ENCODE measurements at regions not wholly inside any gene's neighbourhood (a gene's known extent, or its start where the extent isn't known, plus 50 kb on each side); places are given as distances from the start of the nearest gene placed in this dataset.

DNA sequence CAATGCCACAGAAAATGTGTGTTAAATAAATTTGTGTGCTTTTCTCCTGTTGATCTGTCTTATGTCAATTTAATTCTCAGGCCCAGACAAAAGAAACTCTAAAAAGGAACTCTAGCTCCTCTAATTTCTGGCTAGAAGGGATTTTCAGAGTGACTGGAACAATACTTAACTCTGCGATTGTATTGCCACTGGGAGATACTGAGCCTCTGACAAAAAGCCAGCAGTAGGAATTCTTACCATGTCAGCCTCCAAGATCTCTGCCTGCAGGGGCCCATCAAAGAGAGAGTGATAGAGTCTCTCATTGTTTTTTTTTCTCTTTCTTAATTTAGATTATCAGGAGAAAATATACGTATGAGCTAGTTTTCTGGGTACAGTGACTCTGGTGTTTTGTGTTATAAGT lies 1165.7 kb downstream of the BRINP3 start:
- Mint-ChIP-seq H3K9me3 (no peaks in the 10 kb centered on the region), H3K36me3 (ENCODE audit: low read depth) (no peaks in the 10 kb centered on the region), H3K27ac (no peak overlapping the region), H3K27me3 (ENCODE audit: insufficient read depth, low read depth, poor library complexity) (peaks cover 1% of the 10 kb centered on the region), H3K4me3 (no peak overlapping the region), H3K4me1 (peaks cover 43% of the 10 kb centered on the region)
- peak overlapping the region; percentile 9; the same call in 1 of the 2 replicates for H2AFZ ChIP-seq
- no peaks in the 10 kb centered on the region for H3F3A ChIP-seq (replicated peaks; ENCODE audit: low read depth)
- DNase-seq (ENCODE audit: low spot score) (no peak), ATAC-seq (peak; percentile 56)
- no peaks in the 10 kb centered on the region for H3K9me2 ChIP-seq (ENCODE audit: insufficient read depth)
- no peak overlapping the region for H3K27ac ChIP-seq (ENCODE audit: low read depth)
- TF ChIP-seq, protein P1, sequence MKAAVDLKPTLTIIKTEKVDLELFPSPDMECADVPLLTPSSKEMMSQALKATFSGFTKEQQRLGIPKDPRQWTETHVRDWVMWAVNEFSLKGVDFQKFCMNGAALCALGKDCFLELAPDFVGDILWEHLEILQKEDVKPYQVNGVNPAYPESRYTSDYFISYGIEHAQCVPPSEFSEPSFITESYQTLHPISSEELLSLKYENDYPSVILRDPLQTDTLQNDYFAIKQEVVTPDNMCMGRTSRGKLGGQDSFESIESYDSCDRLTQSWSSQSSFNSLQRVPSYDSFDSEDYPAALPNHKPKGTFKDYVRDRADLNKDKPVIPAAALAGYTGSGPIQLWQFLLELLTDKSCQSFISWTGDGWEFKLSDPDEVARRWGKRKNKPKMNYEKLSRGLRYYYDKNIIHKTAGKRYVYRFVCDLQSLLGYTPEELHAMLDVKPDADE (IDR thresholded peaks at IDR 0.05) = no peak
- TF ChIP-seq CREB1 (CRISPR knock-in tag; IDR thresholded peaks at IDR 0.05; ENCODE audit: low read depth) (no peak), EZH2phosphoT487 (IDR thresholded peaks at IDR 0.05; ENCODE audit: unreplicated experiment) (no peak), STAT1 (IDR thresholded peaks at IDR 0.05; ENCODE audit: unreplicated experiment) (no peak)
- H3K4me2 ChIP-seq = no peak overlapping the region
- H3K27me3 ChIP-seq (ENCODE audit: insufficient read depth) = no peaks in the 10 kb centered on the region
- H3K4me1 ChIP-seq (ENCODE audit: insufficient read depth) = peaks cover 31% of the 10 kb centered on the region
- no peak overlapping the region for H3K4me3 ChIP-seq
- H3K79me2 ChIP-seq (replicated peaks; ENCODE audit: insufficient read depth) = no peaks in the 10 kb centered on the region
- no peaks in the 10 kb centered on the region for H3K36me3 ChIP-seq (ENCODE audit: insufficient read depth)
- H4K20me1 ChIP-seq (replicated peaks; ENCODE audit: insufficient read depth) = no peaks in the 10 kb centered on the region

DNA sequence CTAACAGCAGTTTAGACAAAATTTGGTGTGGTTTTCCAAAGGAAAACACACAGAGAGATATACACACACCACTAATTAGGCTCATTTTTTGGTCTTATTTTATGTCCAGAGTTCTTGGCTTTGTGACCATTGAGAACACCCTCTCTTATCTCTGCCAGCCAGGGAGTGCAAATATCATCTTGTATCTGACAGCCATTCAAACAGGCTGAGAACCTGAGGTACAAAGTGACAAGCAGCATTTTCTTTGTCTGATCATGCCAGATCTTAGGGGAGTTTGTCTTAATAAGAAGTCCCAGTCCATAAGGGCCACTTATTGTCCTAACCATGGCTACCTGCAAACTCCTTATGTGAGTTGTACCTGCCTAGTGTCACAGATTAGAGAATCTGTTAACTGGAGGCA lies 1165.2 kb downstream of the BRINP3 start:
- no peaks in the 10 kb centered on the region for H3F3A ChIP-seq (replicated peaks; ENCODE audit: low read depth)
- Mint-ChIP-seq H3K36me3 (ENCODE audit: low read depth) (no peaks in the 10 kb centered on the region), H3K27me3 (ENCODE audit: insufficient read depth, low read depth, poor library complexity) (peaks cover 1% of the 10 kb centered on the region), H3K27ac (no peak overlapping the region), H3K9me3 (no peaks in the 10 kb centered on the region), H3K4me1 (peaks cover 43% of the 10 kb centered on the region), H3K4me3 (no peak overlapping the region)
- H3K27ac ChIP-seq (ENCODE audit: low read depth) = no peak overlapping the region
- H3K4me3 ChIP-seq = no peak overlapping the region
- no peaks in the 10 kb centered on the region for H3K79me2 ChIP-seq (replicated peaks; ENCODE audit: insufficient read depth)
- no peaks in the 10 kb centered on the region for H3K9me2 ChIP-seq (ENCODE audit: insufficient read depth)
- H3K27me3 ChIP-seq (ENCODE audit: insufficient read depth) = no peaks in the 10 kb centered on the region
- no peaks in the 10 kb centered on the region for H3K36me3 ChIP-seq (ENCODE audit: insufficient read depth)
- peaks cover 31% of the 10 kb centered on the region for H3K4me1 ChIP-seq (ENCODE audit: insufficient read depth)
- H4K20me1 ChIP-seq (replicated peaks; ENCODE audit: insufficient read depth) = no peaks in the 10 kb centered on the region
- peak overlapping the region; percentile 9; the same call in 1 of the 2 replicates for H2AFZ ChIP-seq
- H3K4me2 ChIP-seq = no peak overlapping the region
- DNase-seq (ENCODE audit: low spot score) (no peak), ATAC-seq (no peak)
- TF ChIP-seq EZH2 (IDR thresholded peaks at IDR 0.05; ENCODE audit: low read depth, unreplicated experiment) = no peak
- no peak for TF ChIP-seq STAT1 (IDR thresholded peaks at IDR 0.05; ENCODE audit: unreplicated experiment)
- no peak for TF ChIP-seq ZNF114 (CRISPR knock-in tag; IDR thresholded peaks at IDR 0.05)
- TF ChIP-seq JUNB (IDR thresholded peaks at IDR 0.05; ENCODE audit: unreplicated experiment) = no peak
- TF ChIP-seq EZH2phosphoT487 (IDR thresholded peaks at IDR 0.05; ENCODE audit: unreplicated experiment) = no peak
- no peak for TF ChIP-seq CREB1 (CRISPR knock-in tag; IDR thresholded peaks at IDR 0.05; ENCODE audit: low read depth)
- TF ChIP-seq ZNF462 (CRISPR knock-in tag; IDR thresholded peaks at IDR 0.05) = no peak
- TF ChIP-seq POLR2AphosphoS5 (IDR thresholded peaks at IDR 0.05; ENCODE audit: low read depth) = no peak
- no peak for TF ChIP-seq ZNF331 (CRISPR knock-in tag; IDR thresholded peaks at IDR 0.05; ENCODE audit: low read depth)
- TF ChIP-seq, protein P2, sequence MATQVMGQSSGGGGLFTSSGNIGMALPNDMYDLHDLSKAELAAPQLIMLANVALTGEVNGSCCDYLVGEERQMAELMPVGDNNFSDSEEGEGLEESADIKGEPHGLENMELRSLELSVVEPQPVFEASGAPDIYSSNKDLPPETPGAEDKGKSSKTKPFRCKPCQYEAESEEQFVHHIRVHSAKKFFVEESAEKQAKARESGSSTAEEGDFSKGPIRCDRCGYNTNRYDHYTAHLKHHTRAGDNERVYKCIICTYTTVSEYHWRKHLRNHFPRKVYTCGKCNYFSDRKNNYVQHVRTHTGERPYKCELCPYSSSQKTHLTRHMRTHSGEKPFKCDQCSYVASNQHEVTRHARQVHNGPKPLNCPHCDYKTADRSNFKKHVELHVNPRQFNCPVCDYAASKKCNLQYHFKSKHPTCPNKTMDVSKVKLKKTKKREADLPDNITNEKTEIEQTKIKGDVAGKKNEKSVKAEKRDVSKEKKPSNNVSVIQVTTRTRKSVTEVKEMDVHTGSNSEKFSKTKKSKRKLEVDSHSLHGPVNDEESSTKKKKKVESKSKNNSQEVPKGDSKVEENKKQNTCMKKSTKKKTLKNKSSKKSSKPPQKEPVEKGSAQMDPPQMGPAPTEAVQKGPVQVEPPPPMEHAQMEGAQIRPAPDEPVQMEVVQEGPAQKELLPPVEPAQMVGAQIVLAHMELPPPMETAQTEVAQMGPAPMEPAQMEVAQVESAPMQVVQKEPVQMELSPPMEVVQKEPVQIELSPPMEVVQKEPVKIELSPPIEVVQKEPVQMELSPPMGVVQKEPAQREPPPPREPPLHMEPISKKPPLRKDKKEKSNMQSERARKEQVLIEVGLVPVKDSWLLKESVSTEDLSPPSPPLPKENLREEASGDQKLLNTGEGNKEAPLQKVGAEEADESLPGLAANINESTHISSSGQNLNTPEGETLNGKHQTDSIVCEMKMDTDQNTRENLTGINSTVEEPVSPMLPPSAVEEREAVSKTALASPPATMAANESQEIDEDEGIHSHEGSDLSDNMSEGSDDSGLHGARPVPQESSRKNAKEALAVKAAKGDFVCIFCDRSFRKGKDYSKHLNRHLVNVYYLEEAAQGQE (IDR thresholded peaks at IDR 0.05; ENCODE audit: unreplicated experiment) = no peak

All from GM23338 (cell line).